Large intestine (tissue), 3 donors: ENCODE measurements at regions not wholly inside any gene's neighbourhood (a gene's known extent, or its start where the extent isn't known, plus 50 kb on each side); places are given as distances from the start of the nearest gene placed in this dataset.
"Not testable (repeated sequence)": the region's sequence is repeated elsewhere in the genome, so short reads cannot be mapped to it uniquely, and the experiment has no call there.

Experiments
- DNase-seq, 2 donors: peaks; one replicate each; pipeline versions ENCODE4 v3.0.0 to v3.0.0-alpha.2; 2013
- H3K27ac ChIP-seq: one replicate; pipeline ENCODE4 v1.5.1; 2013; ENCODE audit warnings: low read length
- H3K27me3 ChIP-seq: 2 replicates; pipeline ENCODE4 v1.6.1; 2013; ENCODE audit warnings: low read length; ENCODE audit not compliant: control insufficient read depth, insufficient read depth
- H3K36me3 ChIP-seq: 2 replicates; pipeline ENCODE4 v1.6.1; 2013; ENCODE audit warnings: low read length; ENCODE audit not compliant: control insufficient read depth, insufficient read depth
- H3K4me1 ChIP-seq: one replicate; pipeline ENCODE4 v1.6.1; 2013; ENCODE audit warnings: low read length; ENCODE audit not compliant: control insufficient read depth, insufficient read depth
- H3K4me3 ChIP-seq: one replicate; pipeline ENCODE4 v1.5.1; 2013; ENCODE audit warnings: low read length
- H3K9me3 ChIP-seq: one replicate; pipeline ENCODE4 v1.6.1; 2013; ENCODE audit warnings: mild to moderate bottlenecking, low read depth, low read length, moderate library complexity; ENCODE audit not compliant: control insufficient read depth
- whole genome bisulfite sequencing: methylation state at CpG from one replicate; pipeline ENCODE4 v1.1.5; 2013; ENCODE audit warnings: low lambda C conversion rate; ENCODE audit not compliant: insufficient coverage; 5-methylcytosine and 5-hydroxymethylcytosine counted together

DNA sequence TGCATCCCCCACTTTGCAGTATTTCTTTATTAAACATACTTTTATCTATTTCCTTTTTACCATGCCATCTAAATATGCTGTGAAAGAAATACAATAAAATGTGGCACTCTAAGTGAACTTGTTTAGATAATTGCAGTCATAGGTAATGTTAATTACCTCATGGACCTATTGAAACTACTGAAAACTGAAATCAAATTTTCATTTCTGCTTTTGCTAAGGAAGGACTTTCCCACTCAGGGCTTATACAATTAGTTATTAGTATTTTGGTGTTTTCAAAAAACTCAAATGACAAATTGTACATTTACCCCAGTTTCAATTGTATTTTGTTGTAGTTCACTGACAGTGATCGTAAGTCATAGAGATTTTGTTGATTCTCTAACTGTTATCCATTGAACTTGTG lies 88.4 kb downstream of the ID4 start:
- no peak for DNase-seq
- no peak overlapping the region for H3K27ac ChIP-seq
- H3K36me3 ChIP-seq: no peaks in the 10 kb centered on the region
- no peak overlapping the region for H3K4me3 ChIP-seq
- H3K27me3 ChIP-seq: no peaks in the 10 kb centered on the region
- H3K4me1 ChIP-seq: no peaks in the 10 kb centered on the region
- no peaks in the 10 kb centered on the region for H3K9me3 ChIP-seq
- no CpG with 5 or more reads among the region's 1 CpG for WGBS

DNA sequence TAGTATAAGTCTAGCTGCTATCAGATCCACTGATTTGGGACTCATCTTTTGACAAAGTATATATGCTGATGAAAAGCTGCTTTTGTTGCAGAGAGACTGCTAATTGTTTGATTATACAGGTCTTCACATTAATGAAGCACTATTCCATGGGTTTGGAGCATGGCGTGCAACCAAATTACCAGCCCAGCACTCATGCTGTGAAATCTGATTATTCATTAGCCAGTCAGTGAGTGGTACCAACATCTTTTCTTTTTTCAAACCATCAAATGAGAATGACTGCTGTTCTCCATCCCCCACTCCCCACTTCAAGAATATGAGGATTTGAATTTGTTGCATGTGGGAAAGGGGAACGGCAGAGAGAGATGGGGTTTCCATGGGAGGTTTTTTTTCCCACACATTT lies 91.3 kb downstream of the ID4 start:
- no CpG with 5 or more reads among the region's 2 CpGs for WGBS

DNA sequence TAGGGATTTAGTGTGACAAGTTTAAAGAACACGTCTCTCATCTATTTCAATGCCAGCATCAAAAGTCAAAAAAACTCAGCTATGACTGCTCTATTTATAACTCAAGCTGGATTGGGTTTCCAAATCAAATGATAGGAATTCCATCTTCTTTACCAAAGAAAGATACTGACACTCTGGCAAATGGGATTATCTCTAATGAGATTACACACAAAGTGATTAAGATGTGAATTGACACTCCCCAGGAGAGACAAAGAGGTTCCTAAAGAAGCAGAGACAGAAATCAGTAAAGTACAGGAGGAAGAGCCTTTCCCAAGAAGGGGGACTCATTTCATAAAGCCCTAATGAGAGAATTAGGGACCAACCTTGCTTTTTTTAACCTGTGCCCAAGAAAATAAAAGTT lies 92.1 kb downstream of the ID4 start:
- H3K36me3 ChIP-seq: no peaks in the 10 kb centered on the region
- H3K27me3 ChIP-seq: no peaks in the 10 kb centered on the region
- no peaks in the 10 kb centered on the region for H3K9me3 ChIP-seq
- DNase-seq: no peak
- no peak overlapping the region for H3K27ac ChIP-seq
- H3K4me1 ChIP-seq: no peaks in the 10 kb centered on the region
- H3K4me3 ChIP-seq: no peak overlapping the region
- WGBS: no CpG with 5 or more reads among the region's 1 CpG

More for the DNA sequence above, 91.3 kb downstream of the ID4 start:
- Histone ChIP-seq H3K9me3 (no peaks in the 10 kb centered on the region), H3K36me3 (no peaks in the 10 kb centered on the region), H3K4me3 (no peak overlapping the region), H3K4me1 (no peaks in the 10 kb centered on the region), H3K27ac (no peak overlapping the region), H3K27me3 (no peaks in the 10 kb centered on the region)
- DNase-seq: no peak

DNA sequence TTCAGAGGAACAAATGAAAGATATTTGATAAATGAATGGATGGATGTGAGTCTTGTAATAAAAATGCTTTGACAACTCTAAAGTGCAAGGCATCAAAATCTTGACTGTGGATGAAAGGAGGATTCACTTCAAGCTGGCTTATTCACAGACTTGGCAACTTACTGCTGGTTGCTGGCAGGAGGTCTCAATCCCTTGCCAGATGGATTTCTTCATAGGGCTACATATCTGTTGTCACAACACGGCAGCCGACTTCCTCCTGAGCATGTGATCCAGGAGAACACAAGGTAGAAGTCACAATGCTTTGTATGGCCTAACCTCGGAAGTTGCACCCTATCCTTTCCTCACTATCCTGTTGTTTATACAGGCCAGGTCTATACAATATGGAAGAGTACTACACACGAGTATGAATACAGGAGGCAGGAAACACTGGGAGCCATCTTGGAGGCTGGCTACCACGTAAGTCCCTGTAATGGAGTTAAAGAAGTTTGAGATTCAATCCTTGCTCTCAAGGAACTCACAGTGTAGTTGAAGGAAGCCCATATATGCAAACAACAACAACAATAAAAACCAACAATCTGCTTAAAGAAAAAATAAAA lies 97.9 kb downstream of the ID4 start:
- no peak for DNase-seq
- Histone ChIP-seq H3K27me3 (no peaks in the 10 kb centered on the region), H3K9me3 (peaks cover 6% of the 10 kb centered on the region), H3K36me3 (no peaks in the 10 kb centered on the region), H3K4me1 (no peaks in the 10 kb centered on the region), H3K4me3 (no peak overlapping the region), H3K27ac (no peak overlapping the region)
- WGBS: no CpG with 5 or more reads among the region's 5 CpGs

DNA sequence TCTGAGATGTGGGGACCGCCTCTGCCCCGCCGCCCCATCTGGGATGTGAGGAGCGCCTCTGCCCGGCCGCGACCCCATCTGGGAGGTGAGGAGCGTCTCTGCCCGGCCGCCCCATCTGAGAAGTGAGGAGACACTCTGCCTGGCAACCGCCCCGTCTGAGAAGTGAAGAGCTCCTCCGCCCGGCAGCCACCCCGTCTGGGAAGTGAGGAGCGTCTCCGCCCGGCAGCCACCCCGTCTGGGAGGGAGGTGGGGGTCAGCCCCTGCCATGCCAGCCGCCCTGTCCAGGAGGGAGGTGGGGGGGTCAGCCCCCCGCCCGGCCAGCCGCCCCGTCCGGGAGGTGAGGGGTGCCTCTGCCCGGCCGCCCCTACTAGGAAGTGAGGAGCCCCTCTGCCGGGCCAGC lies 102.2 kb downstream of the ID4 start:
- WGBS: no CpG with 5 or more reads among the region's 28 CpGs
- not testable (repeated sequence) for H3K4me3 ChIP-seq, H3K4me1 ChIP-seq, DNase-seq, H3K27ac ChIP-seq, H3K36me3 ChIP-seq, H3K27me3 ChIP-seq, H3K9me3 ChIP-seq

DNA sequence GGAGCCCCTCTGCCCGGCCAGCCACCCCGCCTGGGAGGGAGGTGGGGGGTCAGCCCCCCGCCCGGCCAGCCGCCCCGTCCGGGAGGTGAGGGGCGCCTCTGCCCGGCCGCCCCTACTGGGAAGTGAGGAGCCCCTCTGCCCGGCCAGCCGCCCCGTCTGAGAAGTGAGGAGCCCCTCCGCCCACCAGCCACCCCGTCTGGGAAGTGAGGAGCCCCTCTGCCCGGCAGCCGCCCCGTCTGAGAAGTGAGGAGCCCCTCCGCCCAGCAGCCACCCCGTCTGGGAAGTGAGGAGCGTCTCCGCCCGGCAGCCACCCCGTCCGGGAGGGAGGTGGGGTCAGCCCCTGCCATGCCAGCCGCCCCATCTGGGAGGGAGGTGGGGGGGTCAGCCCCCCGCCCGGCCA lies 102.8 kb downstream of the ID4 start:
- no CpG with 5 or more reads among the region's 28 CpGs for WGBS
- H3K27ac ChIP-seq, DNase-seq, H3K27me3 ChIP-seq, H3K36me3 ChIP-seq, H3K4me3 ChIP-seq, H3K9me3 ChIP-seq, H3K4me1 ChIP-seq: not testable (repeated sequence)

DNA sequence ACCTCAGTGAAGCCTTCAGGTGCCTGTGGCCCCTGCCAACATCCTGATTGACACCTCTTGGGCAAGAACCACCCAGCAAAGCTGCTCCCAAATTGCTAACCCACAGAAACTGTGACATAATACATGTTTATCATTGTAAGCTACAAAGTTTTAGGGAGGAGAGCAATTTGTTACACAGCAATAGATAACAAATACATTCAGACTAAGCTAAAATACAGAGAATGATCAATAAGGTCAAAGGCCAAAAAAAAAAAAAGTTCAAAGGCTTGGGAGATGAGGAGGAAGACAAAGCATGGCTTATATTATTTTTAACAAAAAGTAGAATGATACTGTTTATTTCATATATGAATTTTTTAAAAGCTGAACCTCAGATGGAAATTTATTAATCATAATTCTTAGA lies 105.9 kb downstream of the ID4 start:
- Histone ChIP-seq H3K9me3 (peaks cover 6% of the 10 kb centered on the region), H3K4me3 (no peak overlapping the region), H3K27me3 (no peaks in the 10 kb centered on the region), H3K27ac (no peak overlapping the region), H3K4me1 (no peaks in the 10 kb centered on the region), H3K36me3 (no peaks in the 10 kb centered on the region)
- no peak for DNase-seq

DNA sequence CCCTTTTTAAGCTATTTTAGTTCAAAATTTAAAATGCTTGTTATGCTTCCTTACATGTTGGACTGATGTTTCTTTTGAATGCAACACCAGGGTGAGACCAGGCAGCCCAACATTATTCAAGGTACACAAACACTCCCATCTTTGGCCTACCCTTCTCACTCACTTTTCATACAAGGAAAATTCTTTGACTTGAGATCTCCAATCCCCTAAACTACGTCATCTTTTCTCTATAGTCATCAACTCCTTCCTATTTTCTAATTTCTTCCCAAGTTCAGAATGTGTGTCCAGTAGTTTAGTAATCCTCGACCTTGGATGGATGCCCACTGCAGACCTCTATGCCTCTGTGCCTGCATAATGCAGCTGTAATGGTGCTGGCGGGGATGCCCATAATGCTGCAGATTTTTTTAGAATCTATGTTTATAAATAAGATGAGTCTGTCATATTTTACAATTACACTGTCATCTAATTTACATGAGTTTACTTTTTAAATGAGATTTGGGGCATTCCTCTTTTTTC lies 108.7 kb downstream of the ID4 start:
- Histone ChIP-seq H3K27me3 (no peaks in the 10 kb centered on the region), H3K36me3 (no peaks in the 10 kb centered on the region), H3K9me3 (no peaks in the 10 kb centered on the region), H3K4me3 (no peak overlapping the region), H3K27ac (no peak overlapping the region), H3K4me1 (no peaks in the 10 kb centered on the region)
- WGBS: 85% methylated on average over 2 of the region's 3 CpGs
- no peak for DNase-seq

DNA sequence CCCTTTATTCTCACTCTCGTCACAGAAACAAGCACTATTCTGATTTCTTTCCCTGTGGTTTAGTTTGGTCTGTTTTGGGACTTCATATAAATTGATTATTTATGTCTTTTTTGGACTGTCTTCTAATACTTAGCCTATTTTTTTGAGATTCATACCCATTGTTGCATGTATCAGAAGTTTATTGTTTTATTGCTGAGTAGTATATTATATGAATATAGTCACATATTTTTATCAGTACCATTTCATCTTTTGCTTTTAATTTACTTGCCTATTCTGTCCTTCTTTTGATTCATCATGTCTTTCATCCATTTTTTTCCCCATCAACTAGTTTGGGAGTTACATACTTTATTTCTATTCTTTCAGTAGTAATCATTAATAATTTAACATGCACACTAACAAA lies 112.0 kb downstream of the ID4 start:
- Histone ChIP-seq H3K4me3 (no peak overlapping the region), H3K27ac (no peak overlapping the region), H3K4me1 (no peaks in the 10 kb centered on the region), H3K9me3 (no peaks in the 10 kb centered on the region), H3K36me3 (no peaks in the 10 kb centered on the region), H3K27me3 (no peaks in the 10 kb centered on the region)
- WGBS: 100% methylated on average over 1 of the region's 1 CpG
- no peak for DNase-seq

DNA sequence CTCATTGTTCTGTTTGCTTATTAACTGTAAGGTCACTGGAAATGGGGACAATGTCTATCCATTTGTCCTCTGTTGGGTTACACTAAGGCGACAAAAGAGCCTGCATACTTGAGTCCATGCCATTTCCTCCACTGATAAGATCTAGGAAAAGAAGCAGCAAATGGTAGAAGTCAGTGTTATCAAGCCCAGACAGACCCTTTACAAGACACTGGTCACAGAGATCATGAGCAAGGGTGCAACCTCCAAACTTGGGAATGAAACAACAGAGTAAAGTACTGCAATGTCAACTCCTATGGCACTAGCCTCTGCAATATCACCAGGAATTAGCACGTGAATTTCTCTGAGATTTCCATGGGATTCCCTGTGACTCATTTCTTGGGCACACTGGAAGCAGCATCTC lies 126.9 kb downstream of the ID4 start:
- no CpG with 5 or more reads among the region's 2 CpGs for WGBS
- Histone ChIP-seq H3K27me3 (no peaks in the 10 kb centered on the region), H3K27ac (no peak overlapping the region), H3K9me3 (no peaks in the 10 kb centered on the region), H3K36me3 (no peaks in the 10 kb centered on the region), H3K4me1 (no peaks in the 10 kb centered on the region), H3K4me3 (no peak overlapping the region)
- no peak for DNase-seq

DNA sequence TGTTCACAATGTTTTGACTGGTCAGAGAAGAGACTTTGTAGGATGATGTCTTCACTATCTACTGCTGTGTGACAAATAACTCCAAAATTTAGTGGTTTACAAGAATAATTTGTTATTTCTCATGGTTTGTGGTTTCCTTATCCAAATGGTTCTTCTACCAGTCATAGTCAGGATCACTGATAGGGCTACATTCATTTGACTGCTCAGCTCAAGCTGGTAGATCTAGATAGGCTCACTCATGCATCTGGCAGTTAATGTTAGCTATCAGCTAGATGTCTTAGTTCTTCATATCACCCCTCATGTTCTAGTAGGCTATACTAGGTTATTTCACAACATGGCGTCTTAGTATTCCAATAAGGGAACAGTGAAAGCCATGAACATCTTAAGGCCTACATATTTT lies 131.0 kb downstream of the ID4 start:
- Histone ChIP-seq H3K9me3 (no peaks in the 10 kb centered on the region), H3K36me3 (no peaks in the 10 kb centered on the region), H3K4me3 (no peak overlapping the region), H3K4me1 (no peaks in the 10 kb centered on the region), H3K27ac (no peak overlapping the region), H3K27me3 (no peaks in the 10 kb centered on the region)
- no peak for DNase-seq
- no CpG with 5 or more reads among the region's 1 CpG for WGBS
